Kidney epithelial cell (primary cell): ENCODE measurements at regions not wholly inside any gene's neighbourhood (a gene's known extent, or its start where the extent isn't known, plus 50 kb on each side); places are given as distances from the start of the nearest gene placed in this dataset.

Experiments used
- DNase-seq: peaks from one replicate; pipeline ENCODE4 v3.0.0-alpha.2; 2010; ENCODE audit warnings: low read depth
- H3K27me3 ChIP-seq: 2 replicates; pipeline ENCODE4 v1.6.0; 2011; ENCODE audit warnings: low read length; ENCODE audit not compliant: control insufficient read depth, insufficient read depth
- H3K36me3 ChIP-seq: 2 replicates; pipeline ENCODE4 v1.5.1; 2011; ENCODE audit warnings: low read length; ENCODE audit not compliant: control insufficient read depth, insufficient read depth
- H3K4me3 ChIP-seq: 2 replicates; pipeline ENCODE4 v1.5.1; 2011; ENCODE audit warnings: low read depth, mild to moderate bottlenecking, control low read depth, low read length
- TF ChIP-seq, protein P1 (sequence below): IDR thresholded peaks from 2 replicates; pipeline ENCODE4 v1.5.1; 2011; ENCODE audit warnings: mild to moderate bottlenecking, moderate library complexity, low read length, control low read depth, inconsistent platforms; ENCODE audit not compliant: insufficient read depth, poor library complexity, severe bottlenecking

DNA sequence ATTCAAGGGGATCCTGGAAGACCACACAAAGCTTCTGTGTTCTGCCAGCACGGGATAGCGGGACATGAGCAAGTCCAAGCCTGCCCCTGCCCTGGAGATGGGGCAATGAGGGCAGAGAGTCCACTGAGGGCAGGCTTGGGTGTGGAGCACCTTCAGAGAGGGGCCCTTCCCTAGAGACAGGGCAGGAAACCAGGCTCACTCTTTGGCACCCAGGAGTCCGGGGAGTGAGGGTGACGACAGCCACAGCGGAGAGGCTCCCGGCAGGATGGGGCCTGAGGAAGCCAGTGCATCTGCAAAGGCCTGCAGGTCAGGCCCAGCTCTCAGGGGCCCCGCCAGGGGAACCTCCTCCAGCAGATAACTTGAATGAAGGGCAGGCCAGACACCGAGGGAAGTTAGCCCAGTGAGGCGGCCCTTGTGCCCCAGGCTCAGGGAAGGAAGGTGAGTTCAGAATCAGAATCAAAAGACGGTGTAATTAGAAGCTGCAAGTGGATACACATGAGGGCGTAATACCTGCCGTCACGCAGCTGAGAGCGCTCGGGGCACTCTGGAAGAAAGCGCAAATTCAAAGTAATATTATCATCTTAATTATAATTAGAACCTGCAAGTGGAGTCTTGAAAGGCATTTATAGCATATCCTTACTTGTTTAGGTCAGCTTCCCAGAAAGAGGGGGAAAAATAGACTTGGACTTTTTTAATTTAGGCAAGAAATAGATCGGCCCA is 142.6 kb upstream of the LGALSL start:
- no peak for DNase-seq
- TF ChIP-seq, protein P1, sequence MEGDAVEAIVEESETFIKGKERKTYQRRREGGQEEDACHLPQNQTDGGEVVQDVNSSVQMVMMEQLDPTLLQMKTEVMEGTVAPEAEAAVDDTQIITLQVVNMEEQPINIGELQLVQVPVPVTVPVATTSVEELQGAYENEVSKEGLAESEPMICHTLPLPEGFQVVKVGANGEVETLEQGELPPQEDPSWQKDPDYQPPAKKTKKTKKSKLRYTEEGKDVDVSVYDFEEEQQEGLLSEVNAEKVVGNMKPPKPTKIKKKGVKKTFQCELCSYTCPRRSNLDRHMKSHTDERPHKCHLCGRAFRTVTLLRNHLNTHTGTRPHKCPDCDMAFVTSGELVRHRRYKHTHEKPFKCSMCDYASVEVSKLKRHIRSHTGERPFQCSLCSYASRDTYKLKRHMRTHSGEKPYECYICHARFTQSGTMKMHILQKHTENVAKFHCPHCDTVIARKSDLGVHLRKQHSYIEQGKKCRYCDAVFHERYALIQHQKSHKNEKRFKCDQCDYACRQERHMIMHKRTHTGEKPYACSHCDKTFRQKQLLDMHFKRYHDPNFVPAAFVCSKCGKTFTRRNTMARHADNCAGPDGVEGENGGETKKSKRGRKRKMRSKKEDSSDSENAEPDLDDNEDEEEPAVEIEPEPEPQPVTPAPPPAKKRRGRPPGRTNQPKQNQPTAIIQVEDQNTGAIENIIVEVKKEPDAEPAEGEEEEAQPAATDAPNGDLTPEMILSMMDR, result no peak
- Histone ChIP-seq H3K27me3 (no peaks in the 10 kb centered on the region), H3K36me3 (no peaks in the 10 kb centered on the region), H3K4me3 (no peak overlapping the region)

DNA sequence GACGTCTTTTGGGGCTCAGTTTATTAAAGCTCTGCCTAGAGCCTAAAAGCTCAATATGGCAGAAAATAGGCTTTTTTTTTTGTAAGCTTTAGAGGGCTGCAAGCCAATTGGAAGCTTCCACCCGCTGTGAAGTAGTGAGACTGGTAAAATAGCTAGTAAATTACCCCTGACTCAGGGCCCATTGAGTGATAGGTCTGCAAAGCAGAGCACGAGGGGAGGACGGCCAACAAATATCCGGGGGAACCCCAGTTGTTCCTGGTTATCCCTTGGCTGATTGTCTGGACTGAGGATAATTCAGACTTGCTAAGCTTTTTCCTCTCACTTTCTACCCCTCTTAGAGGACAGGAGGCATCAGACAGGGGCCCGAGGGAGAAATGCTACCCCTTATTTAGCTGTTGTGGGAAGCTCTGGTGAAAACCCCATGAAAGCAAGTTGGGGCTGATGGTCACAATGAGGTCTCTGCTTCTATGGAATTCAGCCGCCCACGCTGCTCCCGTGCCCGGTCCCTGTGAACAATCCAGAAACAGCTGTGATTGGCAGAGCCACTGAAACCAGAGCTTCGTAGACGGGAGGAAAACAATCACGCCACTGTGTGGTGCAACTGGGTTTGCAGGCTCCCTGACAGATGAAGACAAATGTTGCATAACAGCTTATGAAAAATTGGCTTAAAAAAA is 141.9 kb upstream of the LGALSL start:
- peak; percentile 59 for DNase-seq
- TF ChIP-seq, protein P1, result peak; percentile 59
- H3K4me3 ChIP-seq, result no peak overlapping the region
- no peaks in the 10 kb centered on the region for H3K27me3 ChIP-seq
- H3K36me3 ChIP-seq, result no peaks in the 10 kb centered on the region

DNA sequence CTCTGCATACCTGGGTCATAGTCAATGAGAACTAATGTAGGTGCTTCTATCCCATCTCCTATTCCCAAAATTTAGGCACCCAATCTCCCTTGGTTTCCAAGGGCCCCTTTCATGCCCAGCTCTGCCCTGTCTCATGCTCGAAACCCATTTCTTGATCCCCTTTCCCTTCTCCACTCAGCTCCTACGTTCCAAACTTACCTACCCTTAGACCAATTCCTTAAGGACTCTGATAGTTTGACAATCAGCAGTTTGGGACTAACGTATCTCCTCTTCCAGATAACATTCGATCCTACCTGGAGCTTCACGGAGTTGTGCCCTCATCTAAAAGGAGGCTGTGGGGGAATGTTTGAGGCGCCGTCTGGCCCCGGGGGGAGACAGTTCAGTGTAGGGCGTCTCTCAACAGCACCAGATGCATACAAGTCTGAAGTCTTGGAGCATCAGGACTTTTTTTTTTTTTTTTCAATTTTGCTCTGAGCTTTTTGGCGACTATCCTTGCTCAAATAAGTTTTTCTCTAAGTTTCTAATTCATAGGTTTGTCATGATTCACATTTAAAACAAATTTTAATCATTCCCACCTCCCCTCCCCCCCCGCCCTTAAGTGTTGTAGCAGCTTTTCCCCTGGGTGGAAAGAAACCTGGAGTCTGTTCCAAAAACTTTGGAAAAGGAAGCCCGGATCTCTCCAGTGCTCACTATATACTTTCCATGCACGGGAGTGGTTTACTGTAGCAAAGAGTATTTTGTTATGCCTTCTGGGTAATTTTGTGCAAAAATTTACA is 141.2 kb upstream of the LGALSL start:
- H3K36me3 ChIP-seq, result no peaks in the 10 kb centered on the region
- no peak overlapping the region for H3K4me3 ChIP-seq
- no peaks in the 10 kb centered on the region for H3K27me3 ChIP-seq
- no peak for DNase-seq
- TF ChIP-seq, protein P1, result no peak

DNA sequence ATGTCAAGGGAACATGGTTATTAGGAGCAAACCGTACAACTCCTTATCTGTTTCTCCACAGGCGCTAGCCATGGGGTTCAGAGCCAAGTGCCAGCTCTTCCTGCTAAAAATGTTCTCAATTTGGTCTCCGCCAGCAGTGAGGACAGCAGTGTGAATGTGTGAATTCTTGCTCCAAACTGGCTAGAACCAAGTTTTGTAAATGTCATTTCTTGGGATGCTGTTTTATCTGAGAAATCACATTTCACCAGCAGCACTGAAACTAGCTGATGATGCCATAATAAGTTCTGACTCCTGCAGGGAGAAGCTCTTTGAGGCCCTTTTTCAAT is 140.6 kb upstream of the LGALSL start:
- no peaks in the 10 kb centered on the region for H3K27me3 ChIP-seq
- H3K36me3 ChIP-seq, result no peaks in the 10 kb centered on the region
- no peak overlapping the region for H3K4me3 ChIP-seq
- DNase-seq, result no peak
- TF ChIP-seq, protein P1, result no peak

GRCh38 chr2:64315291-64315960 is 138.5 kb upstream of the LGALSL start:
- TF ChIP-seq, protein P1, result no peak
- H3K4me3 ChIP-seq, result no peak overlapping the region
- DNase-seq, result no peak
- H3K27me3 ChIP-seq, result no peaks in the 10 kb centered on the region
- H3K36me3 ChIP-seq, result no peaks in the 10 kb centered on the region
